ENCODE measurements at regions not wholly inside any gene's neighbourhood (a gene's known extent, or its start where the extent isn't known, plus 50 kb on each side); places are given as distances from the start of the nearest gene placed in this dataset.

- no peak for TF ChIP-seq POLR2A (IDR thresholded peaks at IDR 0.05)
- no peak for TF ChIP-seq CTCF (IDR thresholded peaks at IDR 0.05)
Observed at GRCh38 chr11:127939000-127939399, 648.4 kb downstream of the ETS1 start.

Measured in body of pancreas (tissue), 4 donors.